ENCODE measurements at regions not wholly inside any gene's neighbourhood (a gene's known extent, or its start where the extent isn't known, plus 50 kb on each side); places are given as distances from the start of the nearest gene placed in this dataset.
A peak's percentile ranks its signal among the peaks of the same experiment; 100 is the strongest.

- peak; percentile 35 for DNase-seq (ENCODE audit: low spot score)
Observed at GRCh38 chrX:26032111-26032912, 105.8 kb upstream of the MAGEB18 start.

GRCh38 chrX:26037367-26037766, 100.8 kb upstream of the MAGEB18 start:
- no peak for DNase-seq (ENCODE audit: low spot score)

- DNase-seq (ENCODE audit: low spot score) = no peak
Observed at GRCh38 chrX:26050099-26050498, 88.0 kb upstream of the MAGEB18 start.

GRCh38 chrX:26070882-26071281, 67.3 kb upstream of the MAGEB18 start:
- DNase-seq (ENCODE audit: low spot score) = no peak

- DNase-seq (ENCODE audit: low spot score) = no peak
Observed at GRCh38 chrX:26071618-26072017, 66.5 kb upstream of the MAGEB18 start.

- DNase-seq (ENCODE audit: low spot score) = no peak
Observed at GRCh38 chrX:26083093-26083492, 55.0 kb upstream of the MAGEB18 start.

Data from A172 (cell line).